H9 (cell line): ENCODE measurements at regions not wholly inside any gene's neighbourhood (a gene's known extent, or its start where the extent isn't known, plus 50 kb on each side); places are given as distances from the start of the nearest gene placed in this dataset.

Experiments used
- DNase-seq: peaks from one replicate; pipeline ENCODE4 v3.0.0-alpha.2; 2017
- H2AFZ ChIP-seq: one replicate; pipeline ENCODE4 v1.6.1; 2013; ENCODE audit warnings: mild to moderate bottlenecking, low read length, control low read depth, moderate library complexity
- H2AK5ac ChIP-seq: 2 replicates; pipeline ENCODE4 v1.6.1; 2013; ENCODE audit warnings: low read length, control low read depth, mixed read lengths; ENCODE audit not compliant: insufficient read length
- H2BK120ac ChIP-seq: one replicate; pipeline ENCODE4 v1.6.1; 2013; ENCODE audit warnings: low read depth, mild to moderate bottlenecking, low read length, control low read depth, inconsistent platforms; ENCODE audit not compliant: poor library complexity, severe bottlenecking
- H2BK12ac ChIP-seq: 2 replicates; pipeline ENCODE4 v1.6.1; 2013; ENCODE audit warnings: low read length, control low read depth, mixed read lengths, low read depth; ENCODE audit not compliant: insufficient read length
- H2BK15ac ChIP-seq: 2 replicates; pipeline ENCODE4 v1.6.1; 2013; ENCODE audit warnings: low read depth, low read length, control low read depth
- H2BK20ac ChIP-seq: one replicate; pipeline ENCODE4 v1.6.1; 2013; ENCODE audit warnings: low read depth, mild to moderate bottlenecking, low read length, control low read depth, inconsistent platforms; ENCODE audit not compliant: poor library complexity, severe bottlenecking
- H2BK5ac ChIP-seq: 2 replicates; pipeline ENCODE4 v1.6.1; 2013; ENCODE audit warnings: low read length, control low read depth, mixed read lengths; ENCODE audit not compliant: insufficient read length
- H3K14ac ChIP-seq: 2 replicates; pipeline ENCODE4 v1.6.1; 2013; ENCODE audit warnings: low read length, control low read depth; ENCODE audit not compliant: insufficient read depth
- H3K18ac ChIP-seq: 2 replicates; pipeline ENCODE4 v1.6.1; 2013; ENCODE audit warnings: low read depth, mild to moderate bottlenecking, mixed read lengths, low read length, control low read depth; ENCODE audit not compliant: insufficient read length
- H3K23ac ChIP-seq: 2 replicates; pipeline ENCODE4 v1.6.1; 2013; ENCODE audit warnings: low read length, control low read depth, mixed read lengths, low read depth; ENCODE audit not compliant: insufficient read length
- H3K23me2 ChIP-seq: 2 replicates; pipeline ENCODE4 v1.6.1; 2013; ENCODE audit warnings: low read depth, mild to moderate bottlenecking, mixed read lengths, low read length, control low read depth; ENCODE audit not compliant: insufficient read length, poor library complexity, severe bottlenecking
- H3K27ac ChIP-seq: 2 replicates; pipeline ENCODE4 v1.5.1; 2013; ENCODE audit warnings: low read length, control low read depth, mixed read lengths, low read depth; ENCODE audit not compliant: insufficient read length
- H3K27me3 ChIP-seq: 2 replicates; pipeline ENCODE4 v1.6.1; 2013; ENCODE audit warnings: low read length, control low read depth, inconsistent platforms; ENCODE audit not compliant: insufficient read depth
- H3K4ac ChIP-seq: 2 replicates; pipeline ENCODE4 v1.6.1; 2013; ENCODE audit warnings: low read depth, mild to moderate bottlenecking, control low read depth, inconsistent platforms, low read length, moderate library complexity
- H3K4me1 ChIP-seq: 2 replicates; pipeline ENCODE4 v1.6.1; 2013; ENCODE audit warnings: low read length, control low read depth, inconsistent platforms; ENCODE audit not compliant: insufficient read depth
- H3K4me2 ChIP-seq: 2 replicates; pipeline ENCODE4 v1.6.1; 2013; ENCODE audit warnings: low read length, control low read depth, mixed read lengths; ENCODE audit not compliant: insufficient read length, insufficient read depth
- H3K56ac ChIP-seq: 2 replicates; pipeline ENCODE4 v1.6.1; 2013; ENCODE audit warnings: low read depth, mild to moderate bottlenecking, mixed read lengths, low read length, control low read depth; ENCODE audit not compliant: insufficient read length
- H3K79me1 ChIP-seq: 2 replicates; pipeline ENCODE4 v1.6.1; 2013; ENCODE audit warnings: low read depth, mild to moderate bottlenecking, moderate library complexity, low read length, control low read depth, inconsistent platforms; ENCODE audit not compliant: insufficient read depth, poor library complexity, severe bottlenecking
- H3K79me2 ChIP-seq: 2 replicates; pipeline ENCODE4 v1.6.1; 2013; ENCODE audit warnings: low read length, control low read depth, inconsistent platforms; ENCODE audit not compliant: insufficient read depth
- H3K9ac ChIP-seq: 2 replicates; pipeline ENCODE4 v1.6.1; 2013; ENCODE audit warnings: low read length, control low read depth, mixed read lengths; ENCODE audit not compliant: insufficient read length; ENCODE audit errors: extremely low read depth
- H3K9me3 ChIP-seq: one replicate; pipeline ENCODE4 v1.6.1; 2013; ENCODE audit warnings: low read depth, low read length, inconsistent platforms; ENCODE audit not compliant: control insufficient read depth
- H3T11ph ChIP-seq: one replicate; pipeline ENCODE4 v1.6.1; 2013; ENCODE audit warnings: mild to moderate bottlenecking, low read length, control low read depth, inconsistent platforms
- H4K20me1 ChIP-seq: one replicate; pipeline ENCODE4 v1.6.1; 2013; ENCODE audit not compliant: control insufficient read depth, insufficient read length, insufficient read depth
- H4K5ac ChIP-seq: 2 replicates; pipeline ENCODE4 v1.6.1; 2013; ENCODE audit warnings: low read depth, mild to moderate bottlenecking, mixed read lengths, low read length, control low read depth; ENCODE audit not compliant: insufficient read length
- H4K8ac ChIP-seq: replicated peaks from 2 replicates; pipeline ENCODE4 v1.6.1; 2013; ENCODE audit warnings: low read length, control low read depth, mixed read lengths, low read depth; ENCODE audit not compliant: insufficient read length
- H4K91ac ChIP-seq: 2 replicates; pipeline ENCODE4 v1.6.1; 2013; ENCODE audit warnings: low read depth, mild to moderate bottlenecking, moderate library complexity, mixed read lengths, low read length, control low read depth; ENCODE audit not compliant: insufficient read length
- H3K27ac Mint-ChIP-seq, 3 experiments: 2 replicates in 2 of 3; 3 replicates in 1 of 3; pipeline ENCODE4 v1.8.0; 2020 to 2021; ENCODE audit warnings: mixed read lengths in 3 of 3, mild to moderate bottlenecking in 1 of 3, moderate library complexity in 1 of 3
- H3K27me3 Mint-ChIP-seq: 2 replicates; pipeline ENCODE4 v1.8.0; 2021; ENCODE audit warnings: low read depth, mild to moderate bottlenecking, moderate library complexity, mixed read lengths
- H3K36me3 Mint-ChIP-seq, 3 experiments: 2 replicates in 2 of 3; 3 replicates in 1 of 3; pipeline ENCODE4 v1.8.0; 2020 to 2021; ENCODE audit warnings: low read depth in 3 of 3, mixed read lengths in 3 of 3; ENCODE audit not compliant: insufficient read depth in 1 of 3
- H3K4me1 Mint-ChIP-seq, 2 experiments: 2 replicates each; pipeline ENCODE4 v1.8.0; 2020; ENCODE audit warnings: mixed read lengths in 2 of 2
- H3K4me3 Mint-ChIP-seq, 2 experiments: 2 replicates in 1 of 2; 3 replicates in 1 of 2; pipeline ENCODE4 v1.8.0; 2020 to 2021; ENCODE audit warnings: mild to moderate bottlenecking in 2 of 2, mixed read lengths in 2 of 2, moderate library complexity in 1 of 2
- H3K9me3 Mint-ChIP-seq, 2 experiments: 2 replicates in 1 of 2; 3 replicates in 1 of 2; pipeline ENCODE4 v1.8.0; 2020; ENCODE audit warnings: mild to moderate bottlenecking in 2 of 2, mixed read lengths in 2 of 2, moderate library complexity in 1 of 2
- WGBS: extraction: QIAGEN DNeasy Blood & Tissue Kit; methylation state at CpG from one replicate; pipeline ENCODE4 v1.1.7; 2013; ENCODE audit warnings: missing lambda C conversion rate, low lambda C conversion rate, mixed read lengths; ENCODE audit not compliant: insufficient read length; ENCODE audit errors: extremely low coverage; 5-methylcytosine and 5-hydroxymethylcytosine counted together
- TF ChIP-seq, protein P1 (sequence below): fragments of 200-600 bp; sonication (generic); conservative IDR thresholded peaks from 3 replicates; pipeline ENCODE4 v1.8.0; 2021; ENCODE audit warnings: antibody characterized with exemption, mild to moderate bottlenecking

GRCh38 chr18:41752826-41753225 lies 202.2 kb upstream of the PIK3C3 start:
- Histone ChIP-seq H3T11ph (no peak overlapping the region), H2BK20ac (peak overlapping the region; percentile 83), H2BK12ac (no peak overlapping the region), H2AK5ac (no peak overlapping the region), H3K4ac (no peak overlapping the region), H3K27ac (no peak overlapping the region), H3K79me2 (no peaks in the 10 kb centered on the region), H4K91ac (no peak overlapping the region), H4K5ac (no peak overlapping the region), H3K14ac (no peak overlapping the region), H3K18ac (no peak overlapping the region), H4K20me1 (no peaks in the 10 kb centered on the region), H3K23ac (no peak overlapping the region), H3K9me3 (no peaks in the 10 kb centered on the region), H3K79me1 (no peaks in the 10 kb centered on the region), H3K4me2 (no peak overlapping the region), H4K8ac (no peak overlapping the region), H2BK15ac (no peak overlapping the region), H3K4me1 (no peaks in the 10 kb centered on the region), H2AFZ (no peak overlapping the region), H2BK5ac (no peak overlapping the region), H3K9ac (no peak overlapping the region), H2BK120ac (no peak overlapping the region), H3K23me2 (no peaks in the 10 kb centered on the region), H3K27me3 (no peaks in the 10 kb centered on the region), H3K56ac (no peak overlapping the region)
- DNase-seq, result no peak
- TF ChIP-seq, protein P1, sequence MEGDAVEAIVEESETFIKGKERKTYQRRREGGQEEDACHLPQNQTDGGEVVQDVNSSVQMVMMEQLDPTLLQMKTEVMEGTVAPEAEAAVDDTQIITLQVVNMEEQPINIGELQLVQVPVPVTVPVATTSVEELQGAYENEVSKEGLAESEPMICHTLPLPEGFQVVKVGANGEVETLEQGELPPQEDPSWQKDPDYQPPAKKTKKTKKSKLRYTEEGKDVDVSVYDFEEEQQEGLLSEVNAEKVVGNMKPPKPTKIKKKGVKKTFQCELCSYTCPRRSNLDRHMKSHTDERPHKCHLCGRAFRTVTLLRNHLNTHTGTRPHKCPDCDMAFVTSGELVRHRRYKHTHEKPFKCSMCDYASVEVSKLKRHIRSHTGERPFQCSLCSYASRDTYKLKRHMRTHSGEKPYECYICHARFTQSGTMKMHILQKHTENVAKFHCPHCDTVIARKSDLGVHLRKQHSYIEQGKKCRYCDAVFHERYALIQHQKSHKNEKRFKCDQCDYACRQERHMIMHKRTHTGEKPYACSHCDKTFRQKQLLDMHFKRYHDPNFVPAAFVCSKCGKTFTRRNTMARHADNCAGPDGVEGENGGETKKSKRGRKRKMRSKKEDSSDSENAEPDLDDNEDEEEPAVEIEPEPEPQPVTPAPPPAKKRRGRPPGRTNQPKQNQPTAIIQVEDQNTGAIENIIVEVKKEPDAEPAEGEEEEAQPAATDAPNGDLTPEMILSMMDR, result no peak
- Mint-ChIP-seq H3K9me3 (no peaks in the 10 kb centered on the region), H3K27ac (no peak overlapping the region), H3K36me3 (no peaks in the 10 kb centered on the region), H3K4me3 (no peak overlapping the region), H3K4me1 (peaks cover 10 to 17% of the 10 kb centered on the region in 2 experiments), H3K27me3 (no peaks in the 10 kb centered on the region)
- whole genome bisulfite sequencing, result no CpG with 5 or more reads among the region's 6 CpGs
